GM21737 (cell line): ENCODE measurements at regions not wholly inside any gene's neighbourhood (a gene's known extent, or its start where the extent isn't known, plus 50 kb on each side); places are given as distances from the start of the nearest gene placed in this dataset.

Source experiments
- ATAC-seq: cut with Tn5 transposase; IDR thresholded peaks from one replicate; pipeline ENCODE4 v1.9.1; 2021; ENCODE audit warnings: mild to moderate bottlenecking, moderate library complexity; ENCODE audit not compliant: unreplicated experiment

DNA sequence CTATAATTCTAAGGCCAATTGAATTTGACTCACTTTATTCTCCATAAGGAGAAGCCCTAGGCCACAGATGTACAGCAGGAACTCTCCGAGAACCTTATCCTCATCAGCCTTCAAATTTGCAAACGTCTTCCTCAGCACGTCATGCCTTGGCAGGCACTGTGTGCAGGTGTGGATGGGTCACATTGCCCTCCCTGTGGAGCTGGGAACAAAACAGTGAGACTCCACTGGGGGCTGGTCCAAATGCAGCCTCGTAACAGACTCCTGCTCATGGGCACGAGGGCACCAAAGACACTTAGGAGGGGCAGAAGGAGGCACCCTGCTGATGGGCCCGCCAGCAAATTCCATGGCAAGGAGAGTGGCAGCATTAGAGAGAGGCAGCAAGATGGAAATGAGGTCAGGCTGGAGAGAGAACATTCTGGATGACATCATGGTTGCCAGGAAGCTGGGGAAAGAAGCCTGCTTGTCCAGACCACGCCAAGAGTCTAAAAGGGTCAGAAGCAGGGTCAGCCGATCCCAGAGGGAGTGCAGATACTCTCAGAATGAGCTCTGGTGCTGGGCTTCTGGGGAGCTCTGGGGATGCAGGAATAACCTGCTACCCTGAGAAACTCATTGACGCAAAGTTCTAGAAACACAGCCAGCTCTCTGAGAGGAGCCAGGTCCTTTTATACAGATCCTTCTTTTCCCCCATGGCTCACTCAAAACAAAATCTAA lies 242.2 kb downstream of the B3GLCT start:
- no peak for ATAC-seq

GRCh38 chr13:31442571-31442970 lies 242.8 kb downstream of the B3GLCT start:
- ATAC-seq, result no peak

DNA sequence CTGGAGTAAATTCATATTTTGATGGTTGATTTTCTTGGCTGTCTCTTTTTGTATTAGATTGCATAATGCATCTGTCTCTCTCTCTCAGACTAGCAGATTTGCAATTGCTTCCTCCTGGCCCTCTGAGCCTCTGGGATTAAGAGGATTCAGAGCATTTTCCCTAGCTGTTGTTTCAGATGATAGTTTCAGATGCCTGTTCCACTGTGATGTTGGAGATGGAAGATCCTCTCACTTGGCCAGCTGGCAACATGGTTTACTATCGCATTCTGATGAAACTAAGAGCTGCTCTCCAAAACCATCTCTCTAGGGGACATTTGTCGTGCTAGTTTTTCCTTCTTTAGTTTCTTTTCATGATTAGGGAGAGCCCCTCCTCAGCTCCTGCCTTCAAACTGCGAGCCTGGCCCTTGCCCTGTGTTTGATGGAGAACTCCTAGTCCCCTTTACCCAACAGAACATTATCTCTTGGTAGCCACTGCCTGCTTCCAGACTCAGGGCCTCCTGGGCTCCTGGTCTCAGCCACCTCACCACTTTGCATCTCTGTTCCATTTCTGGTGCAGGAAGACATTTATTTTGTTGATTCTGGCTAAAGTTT lies 244.6 kb downstream of the B3GLCT start:
- no peak for ATAC-seq

- no peak for ATAC-seq
Measured at GRCh38 chr13:31452525-31452924, 252.8 kb downstream of the B3GLCT start.

DNA sequence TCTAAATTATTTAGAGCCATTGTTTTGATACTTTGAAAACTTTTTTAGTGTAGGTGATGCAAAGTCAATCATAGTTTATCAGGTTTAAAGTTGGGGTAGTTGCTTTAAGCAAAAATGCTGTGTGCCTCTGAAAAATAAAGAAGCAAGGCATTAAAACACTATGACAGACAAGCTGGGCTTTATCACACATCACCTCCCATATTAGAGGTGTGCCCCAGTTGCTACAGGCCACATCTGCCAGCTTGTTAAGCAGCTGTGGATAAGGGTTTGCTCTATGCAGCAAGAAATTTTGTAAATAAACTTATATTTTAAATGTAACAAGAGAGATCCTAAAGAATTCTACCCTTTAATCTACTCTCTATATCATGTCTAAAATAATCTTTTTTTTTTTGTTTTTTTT lies 255.8 kb downstream of the B3GLCT start:
- no peak for ATAC-seq

DNA sequence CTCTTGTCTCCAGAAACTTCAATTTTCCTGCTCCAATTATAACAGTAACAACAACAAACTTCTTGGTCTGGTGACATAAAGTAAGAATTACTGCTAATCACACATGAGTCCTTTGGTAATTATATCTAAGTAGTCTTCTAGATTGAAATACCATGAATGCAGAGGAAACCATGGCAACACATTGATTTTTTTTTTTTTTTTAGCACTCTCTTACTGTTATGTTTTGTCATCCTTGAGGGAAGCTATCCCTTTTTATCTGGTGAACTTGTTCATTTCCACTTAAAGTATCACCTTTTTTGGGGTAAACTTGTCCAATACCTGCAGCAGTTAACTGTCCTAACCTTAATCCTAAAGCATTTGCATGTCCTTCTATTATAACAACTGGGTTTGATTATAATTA lies 256.3 kb downstream of the B3GLCT start:
- ATAC-seq, result no peak

- ATAC-seq, result no peak
Measured at GRCh38 chr13:31460061-31460460, 260.3 kb downstream of the B3GLCT start.

DNA sequence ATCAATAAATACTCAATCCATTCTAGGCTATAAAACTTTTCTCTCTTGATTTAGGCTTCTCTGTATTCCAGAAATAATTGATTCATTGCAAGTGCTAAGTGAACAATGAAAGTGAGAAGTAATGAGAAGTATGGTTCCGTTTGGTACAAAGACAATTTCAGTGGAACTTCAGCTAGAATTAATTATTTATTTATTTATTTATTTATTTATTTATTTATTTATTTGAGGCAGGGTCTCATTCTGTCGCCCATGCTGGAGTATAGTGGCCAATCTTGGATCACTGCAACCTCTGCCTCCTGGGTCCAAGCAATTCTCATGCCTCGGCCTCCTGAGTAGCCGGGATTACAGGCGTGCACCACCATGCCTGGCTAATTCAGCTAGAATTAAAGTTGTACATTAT lies 262.1 kb downstream of the B3GLCT start:
- no peak for ATAC-seq

DNA sequence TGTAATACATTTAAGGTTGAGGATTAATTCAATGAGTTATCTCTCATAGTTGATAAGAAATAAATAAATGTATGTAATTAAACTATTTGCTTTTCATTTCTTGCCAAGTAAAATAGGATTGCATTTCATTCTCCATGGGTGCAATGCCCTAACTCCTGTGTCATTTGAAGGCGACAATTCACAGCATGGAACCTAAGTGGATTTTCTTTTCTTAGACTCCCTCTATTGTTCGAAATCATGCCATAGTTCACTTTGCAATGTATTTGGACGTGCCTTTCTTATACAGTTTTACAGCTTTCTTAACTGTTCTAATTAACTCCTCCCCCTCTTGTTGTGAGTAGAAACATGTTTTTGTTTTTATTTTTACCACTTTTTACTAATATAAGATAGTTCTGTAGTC lies 263.0 kb downstream of the B3GLCT start:
- ATAC-seq, result no peak

GRCh38 chr13:31468114-31468902 lies 268.5 kb downstream of the B3GLCT start:
- ATAC-seq, result no peak

- no peak for ATAC-seq
Measured at GRCh38 chr13:31469377-31469776, 269.6 kb downstream of the B3GLCT start.

DNA sequence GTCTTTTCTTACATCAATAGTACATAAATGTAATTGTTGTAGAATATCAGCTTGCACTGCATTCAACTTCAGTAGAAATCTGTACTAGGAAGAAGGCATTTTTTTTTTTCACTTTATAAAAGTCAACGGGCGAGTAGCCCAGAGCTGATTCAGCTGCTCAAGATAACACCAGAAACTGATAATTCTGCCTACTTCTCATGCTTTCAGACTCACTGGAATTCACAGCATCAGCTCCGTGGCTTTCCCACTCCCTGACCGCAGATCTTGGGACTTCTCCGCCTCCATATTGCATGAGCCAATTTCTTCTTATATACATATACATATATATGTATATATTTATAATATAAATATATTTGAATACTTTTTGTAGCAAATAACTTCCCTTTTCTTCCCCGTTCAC lies 263.1 kb upstream of the RXFP2 start:
- ATAC-seq, result no peak

GRCh38 chr13:31476753-31477152 lies 262.6 kb upstream of the RXFP2 start:
- ATAC-seq, result no peak

- no peak for ATAC-seq
Measured at GRCh38 chr13:31477961-31478360, 261.4 kb upstream of the RXFP2 start.

DNA sequence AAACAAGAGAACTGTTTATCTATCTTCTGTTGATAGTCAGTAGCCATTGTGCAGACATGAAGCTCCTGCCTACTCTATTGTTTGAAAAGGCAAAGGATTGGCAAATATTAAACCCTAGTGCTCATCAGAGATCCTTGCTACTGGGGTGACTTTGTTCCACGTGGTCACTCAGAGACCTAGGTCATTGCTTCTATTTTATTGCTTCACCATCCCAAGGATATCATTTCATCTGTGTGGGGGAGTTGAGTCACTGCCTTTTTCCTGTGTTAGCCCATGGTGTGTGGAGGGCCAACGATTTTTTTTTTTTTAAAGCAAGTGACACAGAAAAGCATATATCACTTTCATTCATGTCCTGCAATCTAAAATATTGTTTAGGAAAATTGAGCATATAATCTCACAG lies 254.1 kb upstream of the RXFP2 start:
- no peak for ATAC-seq

DNA sequence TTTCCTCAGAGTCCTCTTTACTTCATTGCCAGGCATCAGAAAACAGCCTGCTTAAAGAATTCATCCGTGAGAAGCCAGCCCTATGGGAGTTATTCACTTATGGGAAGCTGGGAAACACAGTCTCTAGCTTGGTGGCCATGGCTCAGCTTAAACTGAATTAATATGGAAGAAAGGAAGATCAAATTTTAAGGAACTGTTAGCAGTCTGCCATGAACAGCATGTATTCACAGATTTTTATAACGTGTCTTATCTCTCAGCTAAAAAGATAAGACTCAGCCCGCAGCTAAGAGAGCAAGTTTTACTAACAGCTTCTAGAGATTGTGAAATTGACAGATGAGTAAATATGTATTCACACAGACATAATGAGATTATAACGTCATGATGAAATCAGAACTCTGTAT lies 253.7 kb upstream of the RXFP2 start:
- no peak for ATAC-seq

GRCh38 chr13:31495336-31495735 lies 244.0 kb upstream of the RXFP2 start:
- no peak for ATAC-seq

DNA sequence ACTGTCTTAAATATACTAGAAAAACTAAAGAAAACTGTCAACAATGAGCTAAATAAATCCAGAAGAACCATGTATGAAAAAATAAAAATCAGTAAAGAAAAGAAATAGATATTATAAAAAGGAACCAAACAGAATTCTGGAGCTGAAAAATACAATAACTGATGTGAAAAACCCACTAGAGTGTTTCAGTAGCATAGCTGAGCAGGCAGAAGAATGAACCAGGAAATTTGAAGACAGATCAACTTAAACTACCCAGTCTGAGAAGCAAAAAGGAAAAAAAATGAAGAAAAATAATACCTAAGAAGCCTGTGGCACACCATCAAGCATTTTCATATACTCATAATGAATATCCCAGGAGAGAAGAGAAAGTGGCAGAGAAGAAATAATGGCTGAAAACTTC lies 240.1 kb upstream of the RXFP2 start:
- no peak for ATAC-seq

DNA sequence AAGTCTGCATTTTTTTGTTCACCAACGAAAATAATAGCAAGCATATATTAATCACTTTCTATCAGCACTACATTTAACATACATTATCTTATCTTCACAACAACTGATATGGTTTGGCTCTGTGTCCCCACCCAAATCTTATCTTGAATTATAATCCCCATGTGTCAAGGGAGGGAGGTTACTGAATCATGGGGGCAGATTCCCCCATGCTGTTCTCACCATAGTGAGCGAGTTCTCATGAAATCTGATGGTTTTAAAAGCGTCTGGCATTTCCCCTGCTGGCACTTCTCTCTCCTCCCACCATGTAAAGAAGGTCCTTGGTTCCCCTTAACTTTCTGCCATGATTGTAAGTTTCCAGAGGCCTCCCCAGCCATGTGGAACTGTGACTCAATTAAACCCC lies 235.7 kb upstream of the RXFP2 start:
- no peak for ATAC-seq

GRCh38 chr13:31504918-31505317 lies 234.4 kb upstream of the RXFP2 start:
- ATAC-seq, result no peak

GRCh38 chr13:31512331-31512730 lies 227.0 kb upstream of the RXFP2 start:
- no peak for ATAC-seq

GRCh38 chr13:31514932-31515331 lies 224.4 kb upstream of the RXFP2 start:
- no peak for ATAC-seq
